ENCODE measurements at regions not wholly inside any gene's neighbourhood (a gene's known extent, or its start where the extent isn't known, plus 50 kb on each side); places are given as distances from the start of the nearest gene placed in this dataset.
"Not testable (repeated sequence)": the region's sequence is repeated elsewhere in the genome, so short reads cannot be mapped to it uniquely, and the experiment has no call there.

DNA sequence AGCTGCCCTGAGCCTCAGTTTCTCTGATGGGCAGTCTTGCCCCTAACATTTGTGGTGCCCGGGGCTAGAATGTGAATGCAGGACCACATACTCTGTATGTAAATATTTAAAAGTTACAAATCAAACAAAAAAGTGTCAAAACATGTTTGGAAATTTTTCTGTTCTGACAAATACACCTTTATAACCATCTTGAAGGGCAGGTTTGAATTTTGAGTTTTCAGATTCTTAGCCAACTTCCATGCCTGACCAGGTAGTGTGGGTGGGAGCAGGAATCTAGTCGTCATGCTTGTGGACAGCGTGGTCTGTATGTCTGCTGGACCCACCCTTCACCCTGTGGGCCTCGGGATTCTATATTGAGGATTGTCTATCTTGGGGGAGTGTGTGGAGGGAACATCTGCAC, 325.1 kb downstream of the SOX4 start:
- no peak for DNase-seq (ENCODE audit: low read depth)

DNA sequence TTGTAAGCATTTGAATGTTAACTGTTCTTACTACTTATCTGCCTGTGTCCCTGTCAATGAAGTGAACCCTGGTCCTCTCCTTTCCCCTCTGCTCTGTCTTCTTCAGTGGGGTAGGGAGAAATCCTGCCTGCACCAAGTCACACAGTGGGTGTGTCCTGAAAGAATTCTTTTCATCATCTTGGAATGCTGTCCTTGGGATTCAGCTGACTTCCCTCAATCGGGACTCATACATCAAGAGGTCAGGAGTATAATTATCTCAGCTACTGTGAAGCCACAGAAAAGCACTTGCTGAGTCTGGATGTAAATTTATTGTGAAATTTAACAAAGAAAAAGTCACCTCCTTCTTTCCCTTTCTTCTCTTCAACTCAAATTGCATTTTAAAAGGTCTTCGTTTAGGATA, 328.5 kb downstream of the SOX4 start:
- DNase-seq (ENCODE audit: low read depth) = no peak

DNA sequence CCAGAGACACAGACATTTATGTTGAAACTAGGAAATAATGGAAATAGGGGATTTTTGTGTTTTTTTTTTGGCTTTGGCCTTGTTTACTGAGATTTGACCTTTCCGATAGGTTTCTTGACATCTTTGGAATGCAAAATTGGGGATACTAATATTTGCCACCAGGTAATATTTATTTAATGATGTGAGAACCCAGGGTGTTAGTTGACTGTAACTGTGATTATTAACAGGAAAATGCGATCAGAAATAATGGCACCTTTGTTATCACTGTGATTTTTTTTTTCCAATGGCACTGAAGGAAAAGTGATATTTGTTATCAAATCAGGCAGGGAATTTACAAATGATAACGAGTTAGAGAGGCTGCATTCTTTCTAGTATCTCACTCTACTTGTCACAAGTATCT, 330.5 kb downstream of the SOX4 start:
- no peak for DNase-seq (ENCODE audit: low read depth)

DNA sequence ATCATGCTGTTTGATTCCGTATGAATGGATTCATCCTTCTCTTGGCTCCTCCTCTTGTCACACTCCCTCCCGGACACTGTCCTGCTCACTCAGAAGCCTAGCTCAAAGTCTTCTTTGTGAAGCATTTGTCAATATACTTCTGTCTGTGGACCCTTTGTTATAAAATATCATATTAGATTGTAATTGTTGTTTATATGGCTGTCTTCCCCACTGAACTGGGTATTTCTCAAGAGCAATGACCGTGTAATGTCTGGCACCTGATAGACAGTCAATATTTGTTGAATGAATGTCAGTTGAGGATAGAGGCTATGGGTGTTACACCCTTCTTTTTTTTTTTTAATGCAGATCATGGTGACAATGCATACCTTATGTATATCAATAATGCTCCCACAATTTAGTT, 335.3 kb downstream of the SOX4 start:
- no peak for DNase-seq (ENCODE audit: low read depth)

DNA sequence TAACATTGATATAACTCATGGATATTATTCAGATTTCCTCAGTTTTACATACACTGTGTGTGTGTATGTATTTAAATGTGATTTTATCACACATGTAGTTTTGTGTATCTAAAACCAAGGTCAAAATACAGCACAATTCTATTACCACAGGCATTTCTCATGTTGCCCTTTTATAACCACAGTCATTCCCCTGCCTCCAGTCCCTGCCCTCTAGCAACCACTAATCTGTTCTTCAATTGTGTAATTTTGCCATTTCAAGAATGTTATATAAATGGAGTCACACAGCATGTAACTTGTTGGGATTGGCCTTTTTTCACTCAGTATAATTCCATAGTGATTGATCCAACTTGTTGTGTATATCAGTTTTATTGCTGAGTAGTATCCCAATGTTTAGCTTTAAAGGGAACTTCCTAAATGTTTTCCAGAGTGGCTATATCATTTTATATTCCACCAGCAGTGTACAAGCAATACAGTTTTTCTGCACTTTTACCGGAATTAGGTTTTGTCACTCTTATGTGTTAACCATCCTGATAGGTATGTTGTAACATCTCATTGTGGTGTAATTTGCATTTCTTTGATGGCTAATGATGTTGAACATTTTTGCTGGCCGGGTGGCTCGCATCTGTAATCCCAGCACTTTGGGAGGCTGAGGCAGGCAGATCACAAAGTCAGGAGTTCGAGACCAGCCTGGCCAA, 338.2 kb downstream of the SOX4 start:
- DNase-seq (ENCODE audit: low read depth) = peak; percentile 72

DNA sequence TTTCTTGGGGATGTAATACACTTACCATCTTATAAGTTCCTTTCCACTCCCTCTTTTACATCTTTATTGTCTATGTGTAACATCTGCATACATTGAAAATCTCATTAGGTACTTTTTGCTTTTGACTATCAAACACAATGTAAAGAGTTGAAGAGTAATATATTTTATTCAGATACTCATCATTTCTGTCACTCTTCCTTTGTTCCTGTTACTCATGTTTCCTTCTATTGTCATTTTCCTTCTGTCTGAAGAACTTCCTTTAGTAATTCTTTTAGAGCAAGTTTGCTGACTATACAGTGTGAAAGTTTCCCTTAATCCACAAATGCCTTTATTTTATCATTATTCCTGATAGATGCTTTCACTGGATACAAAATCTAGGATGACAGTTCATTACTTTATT, 339.8 kb downstream of the SOX4 start:
- no peak for DNase-seq (ENCODE audit: low read depth)

DNA sequence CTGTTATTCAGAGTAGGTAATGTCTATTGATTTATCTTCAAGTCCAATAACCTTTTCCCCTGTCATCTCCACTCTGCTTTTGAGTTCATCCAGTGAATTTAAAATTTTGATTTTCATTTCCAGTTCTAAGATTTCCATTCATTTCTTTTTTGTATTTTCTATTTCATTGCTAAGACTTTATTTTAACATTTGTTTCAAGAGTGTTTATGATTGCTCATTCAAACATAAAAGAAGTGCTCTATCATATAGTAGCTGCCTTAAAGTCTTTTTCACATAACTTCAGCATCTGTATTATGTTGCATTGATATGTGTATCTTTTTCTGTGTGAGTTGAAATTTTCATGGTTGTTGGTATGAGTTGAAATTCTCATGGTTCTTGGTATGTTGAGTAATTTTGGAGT, 341.6 kb downstream of the SOX4 start:
- DNase-seq (ENCODE audit: low read depth) = no peak

DNA sequence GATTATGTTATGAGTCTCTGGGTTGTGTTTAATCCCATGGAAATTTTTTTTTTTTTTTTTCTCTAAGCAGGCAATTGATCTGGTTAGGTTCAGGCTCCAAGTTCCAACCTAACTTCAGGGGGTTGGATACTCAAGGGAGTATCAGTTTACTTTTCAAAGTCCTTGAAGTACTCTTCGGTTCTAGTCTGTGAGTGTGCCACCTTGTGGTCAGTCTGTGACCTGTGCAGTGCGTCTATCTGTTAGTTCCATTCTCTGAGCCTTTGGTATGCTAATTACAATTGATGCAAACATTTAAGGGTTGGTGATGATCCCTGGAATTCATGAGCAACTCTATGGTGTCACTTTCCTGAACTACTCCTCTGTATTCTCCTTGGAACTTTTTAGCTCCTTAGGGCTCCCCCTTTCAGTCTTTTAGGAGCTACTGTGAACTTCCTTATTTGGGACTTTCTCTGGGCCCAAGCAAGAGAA, 342.0 kb downstream of the SOX4 start:
- DNase-seq (ENCODE audit: low read depth) = no peak

GRCh38 chr6:21937466-21937865, 343.9 kb downstream of the SOX4 start:
- no peak for DNase-seq (ENCODE audit: low read depth)

DNA sequence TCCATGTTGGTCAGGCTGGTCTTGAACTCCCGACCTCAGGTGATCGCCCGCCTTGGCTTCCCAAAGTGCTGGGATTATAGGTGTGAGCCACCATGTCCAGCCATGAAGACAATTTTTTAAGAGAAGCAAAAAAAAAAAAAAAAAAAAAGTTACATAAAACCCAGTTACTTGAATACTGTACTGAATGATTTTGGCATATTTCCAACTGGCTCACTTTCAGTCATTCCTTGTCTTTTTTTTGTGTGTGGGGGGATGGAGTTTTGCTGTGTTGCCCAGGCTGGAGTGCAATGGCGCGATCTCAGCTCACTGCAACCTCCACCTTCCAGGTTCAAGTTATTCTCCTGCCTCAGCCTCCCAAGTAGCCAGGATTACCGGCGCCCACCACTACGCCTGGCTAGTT, 345.5 kb downstream of the SOX4 start:
- not testable (repeated sequence) for DNase-seq (ENCODE audit: low read depth)

GRCh38 chr6:21941926-21942325, 348.4 kb downstream of the SOX4 start:
- DNase-seq (ENCODE audit: low read depth) = no peak

- DNase-seq (ENCODE audit: low read depth) = no peak
Measured at GRCh38 chr6:21942897-21943296, 349.3 kb downstream of the SOX4 start.

GRCh38 chr6:21946298-21946783, 350.5 kb downstream of the PRL start:
- peak; percentile 94 for DNase-seq (ENCODE audit: low read depth)

DNA sequence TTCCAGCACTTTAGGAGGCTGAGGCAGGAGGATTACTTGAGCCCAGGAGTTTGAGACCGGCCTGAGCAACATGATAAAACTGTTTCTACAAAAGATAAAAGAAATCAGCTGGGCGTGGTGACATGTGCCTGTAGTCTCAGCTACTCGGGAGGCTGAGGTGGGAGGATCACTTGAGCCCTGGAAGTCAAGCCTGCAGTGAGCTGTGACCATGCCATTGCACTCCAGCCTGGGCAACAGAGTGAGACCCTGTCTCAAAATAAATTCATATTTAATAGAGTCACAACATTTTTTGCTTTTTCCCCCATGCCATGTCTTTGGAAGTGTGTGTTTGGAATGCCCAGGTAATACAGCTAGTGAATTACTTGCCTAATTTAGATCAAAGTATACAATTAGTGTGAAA, 349.6 kb downstream of the PRL start:
- DNase-seq (ENCODE audit: low read depth) = not testable (repeated sequence)

DNA sequence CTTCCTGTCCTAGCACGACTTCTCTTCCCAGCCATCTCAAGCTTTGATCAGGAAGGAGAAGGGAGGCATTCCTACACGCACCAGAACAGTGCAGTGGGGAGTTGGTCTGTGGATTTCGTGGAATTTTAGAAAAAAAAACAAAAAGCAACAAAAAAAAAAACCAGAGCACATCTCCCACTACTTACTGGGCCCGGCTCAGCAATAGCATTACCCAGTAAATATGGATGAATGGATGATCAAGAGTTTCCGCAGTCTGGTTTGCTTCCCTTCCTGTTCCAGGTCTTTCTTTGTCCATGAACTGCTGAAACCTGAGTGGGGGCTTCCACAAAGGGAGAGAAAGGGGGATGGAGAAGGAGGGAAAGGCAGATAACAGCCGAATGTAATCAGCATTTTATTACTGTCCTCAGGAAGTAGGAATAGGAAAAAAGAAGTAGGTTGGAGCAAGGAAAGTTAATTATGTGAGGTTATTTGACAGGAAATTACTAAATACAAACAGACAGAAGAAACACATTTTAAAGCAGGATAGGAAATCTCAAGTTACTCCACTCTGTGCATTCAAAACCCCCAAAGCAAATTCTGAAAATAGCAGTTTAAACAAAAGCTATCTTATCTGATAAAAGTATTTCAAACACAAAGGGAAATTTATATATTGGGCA, 349.0 kb downstream of the PRL start:
- DNase-seq (ENCODE audit: low read depth) = no peak

- DNase-seq (ENCODE audit: low read depth) = no peak
Measured at GRCh38 chr6:21949211-21949801, 347.5 kb downstream of the PRL start.

GRCh38 chr6:21952367-21952766, 344.5 kb downstream of the PRL start:
- no peak for DNase-seq (ENCODE audit: low read depth)

GRCh38 chr6:21953831-21954801, 342.7 kb downstream of the PRL start:
- DNase-seq (ENCODE audit: low read depth) = no peak

DNA sequence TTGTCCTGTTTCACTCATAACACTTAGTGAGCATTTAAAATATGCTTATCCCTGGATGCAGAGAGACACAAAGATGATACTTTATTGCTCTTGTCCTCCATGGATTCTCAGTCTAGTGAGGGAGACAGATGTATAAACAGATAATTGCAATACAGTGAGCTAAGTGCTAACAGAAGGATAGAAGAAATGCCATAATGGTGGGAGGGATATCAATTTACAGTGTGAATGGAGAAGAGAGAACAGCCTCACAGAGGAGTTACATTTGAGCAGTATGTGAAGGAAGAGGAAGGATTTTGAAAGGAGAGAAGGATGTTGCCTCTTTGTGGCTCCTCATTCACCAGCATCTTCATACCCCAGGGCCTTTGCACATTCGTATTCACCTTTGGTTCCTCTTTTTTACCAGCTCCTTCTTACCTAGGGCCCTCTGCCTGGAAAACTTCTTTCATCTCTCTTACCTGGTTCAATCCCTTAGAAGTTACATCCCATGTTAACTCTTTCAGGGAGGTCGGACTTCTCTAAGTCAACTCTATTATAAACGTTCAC, 341.7 kb downstream of the PRL start:
- no peak for DNase-seq (ENCODE audit: low read depth)

- DNase-seq (ENCODE audit: low read depth) = no peak
Measured at GRCh38 chr6:21955951-21956350, 340.9 kb downstream of the PRL start.

- no peak for DNase-seq (ENCODE audit: low read depth)
Measured at GRCh38 chr6:21958428-21958827, 338.4 kb downstream of the PRL start.

DNA sequence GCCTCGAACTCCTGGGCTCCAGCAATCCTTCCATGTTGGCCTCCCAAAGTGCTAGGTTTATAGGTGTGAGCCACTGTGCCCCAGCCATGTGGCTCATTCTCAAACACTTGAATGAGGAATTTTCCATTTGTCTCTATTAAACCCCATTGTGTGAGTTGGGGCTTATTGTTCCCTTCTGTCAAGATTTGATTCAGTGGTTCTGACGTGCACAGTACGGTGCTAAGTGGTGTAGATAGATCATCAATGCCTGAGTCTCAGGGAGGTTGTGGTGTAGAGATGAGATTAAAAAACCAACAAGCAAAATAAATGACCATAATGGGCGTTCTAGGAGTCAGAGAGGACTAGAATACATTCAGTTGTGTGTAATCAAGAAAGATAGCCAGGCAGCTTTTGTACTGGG, 335.6 kb downstream of the PRL start:
- no peak for DNase-seq (ENCODE audit: low read depth)

Measured in non-pigmented ciliary epithelial cell (primary cell).